Activated CD4-positive, alpha-beta memory T cell treated with anti-CD3 and anti-CD28 coated beads for 36 hours (primary cell): ENCODE measurements at regions not wholly inside any gene's neighbourhood (a gene's known extent, or its start where the extent isn't known, plus 50 kb on each side); places are given as distances from the start of the nearest gene placed in this dataset.

ENCODE experiments used
- CTCF ChIA-PET: fragments of 350-600 bp; sonication (Branson Sonifier 250); formaldehyde crosslinking; loops from one replicate; lab custom pipeline; 2021; ENCODE audit warnings: antibody characterized with exemption, inconsistent platforms; lab: Charles Lee
- POLR2A ChIA-PET: fragments of 350-600 bp; sonication (Branson Sonifier 250); formaldehyde crosslinking; loops from one replicate; lab custom pipeline; 2021; ENCODE audit warnings: antibody characterized with exemption; lab: Charles Lee
- DNase-seq: peaks from one replicate; pipeline ENCODE4 v3.0.0-alpha.2; 2020
- H3K27ac Mint-ChIP-seq: one replicate; pipeline ENCODE4 v1.8.0; 2021; ENCODE audit warnings: mixed read lengths
- H3K27me3 Mint-ChIP-seq: one replicate; pipeline ENCODE4 v1.8.0; 2021; ENCODE audit warnings: mixed read lengths
- H3K36me3 Mint-ChIP-seq: one replicate; pipeline ENCODE4 v1.8.0; 2021; ENCODE audit warnings: mixed read lengths
- H3K4me1 Mint-ChIP-seq: one replicate; pipeline ENCODE4 v1.8.0; 2021; ENCODE audit warnings: low read depth, mixed read lengths
- H3K4me3 Mint-ChIP-seq: one replicate; pipeline ENCODE4 v1.8.0; 2021; ENCODE audit warnings: mild to moderate bottlenecking, mixed read lengths
- H3K9me3 Mint-ChIP-seq: one replicate; pipeline ENCODE4 v1.8.0; 2021; ENCODE audit warnings: mixed read lengths
- intact Hi-C: fragments of 100-400 bp; cut with micrococcal nuclease; formaldehyde crosslinking; loops from one replicate; pipeline ENCODE4 v1.15.1; 2023

DNA sequence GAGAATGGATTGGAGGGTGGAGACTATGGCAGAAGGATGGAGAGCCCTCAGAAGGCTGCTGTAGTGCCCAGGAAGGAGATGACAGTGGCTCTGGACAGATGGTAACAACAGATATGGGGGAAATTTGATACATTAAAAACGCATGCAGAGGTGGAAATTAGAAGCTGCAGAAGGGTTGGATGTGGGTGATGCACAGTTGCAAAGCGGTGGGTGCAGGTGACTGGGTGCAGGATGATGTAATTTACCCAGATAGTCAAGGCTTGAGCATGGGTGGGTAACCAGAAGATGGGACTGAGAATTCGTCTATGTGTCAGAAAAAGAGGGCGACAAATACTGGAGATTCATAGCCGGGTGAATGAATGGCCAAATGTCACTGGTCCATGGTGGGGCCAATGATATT, 570.3 kb downstream of the MN1 start:
- no peaks in the 10 kb centered on the region for H3K4me1 Mint-ChIP-seq
- ChIA-PET CTCF (no interaction called here), POLR2A (no interaction called here)
- no peak overlapping the region for H3K27ac Mint-ChIP-seq
- H3K27me3 Mint-ChIP-seq: peaks cover 3% of the 10 kb centered on the region
- no peak for DNase-seq
- no peak overlapping the region for H3K4me3 Mint-ChIP-seq
- H3K9me3 Mint-ChIP-seq: peaks cover 3% of the 10 kb centered on the region
- intact Hi-C loops: no loop called here
- H3K36me3 Mint-ChIP-seq: no peaks in the 10 kb centered on the region

DNA sequence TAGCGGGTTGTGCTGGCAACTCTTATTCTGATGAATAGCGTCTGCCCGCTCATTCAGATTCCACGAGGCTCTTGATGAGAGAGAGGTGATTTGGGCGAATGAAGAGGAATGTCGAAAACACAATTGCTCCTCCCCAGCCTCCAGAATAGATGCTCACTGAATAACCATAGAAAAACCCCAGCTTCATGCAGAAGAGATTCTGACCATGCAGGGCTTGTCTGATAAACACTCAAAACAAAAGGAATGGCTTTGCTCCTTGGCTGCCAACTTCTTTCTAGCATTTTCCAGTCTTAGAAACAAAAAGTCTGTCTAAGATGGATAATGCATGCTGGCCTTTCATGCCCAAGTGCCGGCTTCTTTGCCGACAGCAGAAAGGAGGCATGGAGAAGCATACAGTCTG, 569.5 kb downstream of the MN1 start:
- peaks cover 3% of the 10 kb centered on the region for H3K9me3 Mint-ChIP-seq
- ChIA-PET CTCF (no interaction called here), POLR2A (no interaction called here)
- no peak overlapping the region for H3K4me3 Mint-ChIP-seq
- H3K27ac Mint-ChIP-seq: no peak overlapping the region
- H3K36me3 Mint-ChIP-seq: no peaks in the 10 kb centered on the region
- intact Hi-C loops: no loop called here
- H3K4me1 Mint-ChIP-seq: no peaks in the 10 kb centered on the region
- no peak for DNase-seq
- peaks cover 6% of the 10 kb centered on the region for H3K27me3 Mint-ChIP-seq

DNA sequence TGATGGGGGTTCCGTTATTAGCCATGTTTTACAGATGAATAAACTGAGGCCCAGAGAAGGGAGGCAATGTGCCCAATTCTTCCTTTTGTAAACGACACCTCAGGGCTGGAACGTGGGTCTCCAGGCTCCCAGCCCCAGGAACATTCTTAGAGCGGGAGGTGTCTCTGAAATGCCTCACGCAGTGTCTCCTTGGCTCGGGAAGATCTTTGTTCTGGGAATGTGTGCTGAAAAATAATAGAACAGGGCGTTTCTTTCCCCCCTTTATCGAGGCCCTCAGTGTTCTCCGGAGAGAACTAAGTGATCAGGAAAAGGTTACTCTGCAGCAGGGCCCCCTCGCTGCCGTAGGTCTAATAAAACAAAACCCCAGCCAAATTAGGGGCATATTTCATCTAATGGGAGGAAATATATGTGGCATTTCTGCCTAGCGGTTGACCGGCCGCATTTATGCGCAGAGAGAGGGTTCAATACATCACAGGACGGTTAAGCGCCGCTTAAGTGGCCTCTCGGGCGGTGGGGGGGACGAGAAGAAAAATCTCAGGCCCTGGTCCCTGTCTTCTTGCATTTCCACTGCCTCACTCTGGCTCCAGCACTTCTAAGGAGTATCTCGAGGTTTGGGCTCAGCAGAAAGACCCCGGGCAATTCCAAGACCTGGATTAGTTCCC, 564.3 kb downstream of the MN1 start:
- Mint-ChIP-seq H3K9me3 (no peaks in the 10 kb centered on the region), H3K4me1 (no peaks in the 10 kb centered on the region), H3K4me3 (no peak overlapping the region), H3K27me3 (peaks cover 6% of the 10 kb centered on the region), H3K27ac (no peak overlapping the region), H3K36me3 (no peaks in the 10 kb centered on the region)
- ChIA-PET CTCF (no interaction called here), POLR2A (no interaction called here)
- intact Hi-C loops: no loop called here
- DNase-seq: no peak

DNA sequence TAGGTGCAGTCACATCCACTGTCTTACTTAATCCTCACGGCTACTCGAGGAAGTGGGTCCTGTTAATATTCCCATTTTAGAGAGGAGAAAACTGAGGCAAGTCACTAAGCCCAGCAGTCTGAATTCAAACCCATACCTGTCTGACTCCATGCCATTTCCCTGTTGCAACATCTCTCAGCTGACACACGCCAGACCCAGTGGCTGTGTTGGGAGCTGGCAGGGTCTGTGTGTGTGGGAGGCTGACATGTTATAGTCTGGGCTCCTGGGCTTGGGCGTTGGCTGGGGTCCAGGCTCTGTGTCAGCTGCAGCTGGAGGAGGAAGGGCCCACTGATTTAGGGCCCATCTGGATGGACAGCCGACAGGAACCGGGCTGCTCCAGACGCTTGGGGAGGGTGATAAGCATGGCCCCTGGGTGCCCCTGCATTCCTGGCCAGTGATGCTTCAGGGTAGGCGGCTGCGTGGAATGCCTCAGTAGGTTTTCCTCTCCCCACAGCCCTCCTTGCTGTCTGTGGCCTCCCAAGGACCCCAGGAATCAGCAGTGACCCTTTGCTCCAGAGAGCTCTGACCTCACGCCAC, 562.5 kb downstream of the MN1 start:
- no peak for DNase-seq
- Mint-ChIP-seq H3K4me3 (no peak overlapping the region), H3K27ac (no peak overlapping the region), H3K27me3 (peaks cover 5% of the 10 kb centered on the region), H3K36me3 (no peaks in the 10 kb centered on the region), H3K9me3 (no peaks in the 10 kb centered on the region), H3K4me1 (no peaks in the 10 kb centered on the region)
- ChIA-PET POLR2A (no interaction called here), CTCF (no interaction called here)
- intact Hi-C loops: no loop called here

DNA sequence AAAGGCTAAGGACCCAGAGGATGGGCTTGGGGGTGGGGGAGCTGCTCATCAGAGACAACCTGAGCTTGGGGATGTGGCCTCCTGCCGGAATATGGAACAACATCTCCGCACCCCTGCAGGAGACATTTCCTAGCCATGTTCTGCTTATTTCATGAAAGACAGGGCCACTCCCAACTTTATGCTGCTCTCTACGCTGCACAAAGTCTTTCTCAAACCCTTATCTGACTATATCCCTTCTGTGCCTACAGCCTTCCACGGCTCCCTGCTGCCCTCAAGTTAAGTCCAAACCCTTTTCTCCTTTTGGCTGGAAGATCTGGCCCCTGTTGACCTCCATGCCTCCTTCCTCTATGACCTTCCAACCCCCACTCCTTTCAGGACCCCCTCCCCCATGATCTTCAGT, 562.0 kb downstream of the MN1 start:
- ChIA-PET CTCF (no interaction called here), POLR2A (no interaction called here)
- intact Hi-C loops: no loop called here
- H3K27me3 Mint-ChIP-seq: peaks cover 5% of the 10 kb centered on the region
- no peaks in the 10 kb centered on the region for H3K4me1 Mint-ChIP-seq
- no peak for DNase-seq
- no peak overlapping the region for H3K27ac Mint-ChIP-seq
- no peak overlapping the region for H3K4me3 Mint-ChIP-seq
- H3K9me3 Mint-ChIP-seq: no peaks in the 10 kb centered on the region
- no peaks in the 10 kb centered on the region for H3K36me3 Mint-ChIP-seq

DNA sequence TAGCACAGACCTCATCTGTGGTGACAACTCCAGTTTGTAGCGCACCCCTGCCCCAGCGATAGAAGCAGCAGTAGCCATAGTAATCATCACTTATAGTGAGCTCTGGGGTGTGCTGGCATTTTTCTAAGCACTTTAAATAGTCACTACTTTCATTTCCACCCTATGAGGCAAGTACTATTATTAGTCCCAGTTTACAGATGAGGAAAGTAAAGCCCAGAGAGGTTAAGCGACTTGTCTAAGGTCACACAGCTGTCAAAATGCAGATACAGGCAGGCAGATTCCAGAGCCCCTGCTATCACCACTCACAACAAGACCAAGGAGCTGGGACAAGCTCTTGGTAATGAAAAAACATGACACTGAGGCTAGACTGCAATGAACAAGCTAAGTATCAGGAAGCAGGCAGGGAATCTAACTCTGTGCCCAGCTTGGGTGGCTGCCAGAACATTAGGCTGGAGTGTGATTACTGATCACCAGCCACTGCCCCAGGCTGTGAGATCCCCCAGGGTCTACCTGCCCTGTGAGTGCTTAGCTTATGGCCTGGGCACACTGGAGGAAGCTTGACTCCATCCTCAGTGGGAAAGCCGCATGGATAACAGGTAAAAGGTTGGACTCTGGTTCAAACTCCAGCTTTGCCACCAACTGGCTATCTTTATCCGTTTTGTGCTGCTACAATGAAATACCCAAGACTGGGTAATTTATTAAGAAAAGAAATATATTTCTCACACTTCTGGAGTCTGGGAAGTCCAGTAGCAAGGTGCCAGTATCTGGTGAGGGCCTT, 561.1 kb downstream of the MN1 start:
- H3K9me3 Mint-ChIP-seq: no peaks in the 10 kb centered on the region
- intact Hi-C loops: no loop called here

DNA sequence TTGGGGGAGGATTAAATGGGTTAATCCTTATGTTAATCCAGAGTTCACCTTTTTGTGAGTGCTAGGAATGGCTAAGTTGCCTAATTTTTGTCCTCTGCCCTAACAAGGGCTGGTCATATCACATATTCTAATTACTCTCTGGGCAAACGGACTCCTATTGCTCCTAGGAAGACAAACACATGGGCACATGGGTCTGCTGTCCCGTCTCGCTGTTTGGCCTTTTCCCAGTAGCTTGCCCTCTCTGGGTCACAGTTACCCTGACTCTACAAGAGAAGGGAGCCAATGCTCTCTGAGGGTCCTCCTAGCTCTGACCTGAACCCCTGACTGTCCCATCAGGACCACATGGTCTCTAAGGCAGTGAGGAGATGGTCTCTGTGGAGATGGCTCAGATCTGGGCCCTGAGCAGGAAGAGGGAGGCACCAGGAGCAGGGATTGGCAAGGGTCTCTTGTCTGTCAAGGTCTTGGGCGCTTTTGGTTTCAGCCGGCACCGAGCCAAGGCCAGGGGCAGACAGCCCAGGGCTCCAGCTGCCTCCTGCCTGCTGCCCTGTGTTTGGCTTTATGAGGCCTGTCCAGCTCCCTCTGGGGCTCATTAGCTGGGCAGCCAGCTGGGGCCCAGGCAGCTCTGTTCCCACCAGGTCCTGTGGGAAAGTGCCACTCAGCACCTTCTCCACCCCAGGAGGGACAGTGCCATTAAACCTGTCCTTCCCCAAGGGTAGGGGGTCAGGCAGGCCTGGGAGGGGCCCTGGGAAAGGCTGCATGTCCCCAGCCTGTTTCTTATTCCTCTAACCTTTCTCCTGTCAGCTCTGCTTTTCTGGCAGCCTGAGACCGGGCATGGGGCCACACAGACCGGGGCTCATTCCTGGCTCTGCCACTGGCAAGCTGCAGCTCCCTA, 559.9 kb downstream of the MN1 start:
- Mint-ChIP-seq H3K4me1 (no peaks in the 10 kb centered on the region), H3K27me3 (peaks cover 5% of the 10 kb centered on the region)

More for the DNA sequence above, 561.1 kb downstream of the MN1 start:
- Mint-ChIP-seq H3K27ac (no peak overlapping the region), H3K36me3 (no peaks in the 10 kb centered on the region), H3K4me3 (no peak overlapping the region), H3K4me1 (no peaks in the 10 kb centered on the region), H3K27me3 (peaks cover 5% of the 10 kb centered on the region)
- no peak for DNase-seq
- ChIA-PET CTCF (no interaction called here), POLR2A (no interaction called here)

DNA sequence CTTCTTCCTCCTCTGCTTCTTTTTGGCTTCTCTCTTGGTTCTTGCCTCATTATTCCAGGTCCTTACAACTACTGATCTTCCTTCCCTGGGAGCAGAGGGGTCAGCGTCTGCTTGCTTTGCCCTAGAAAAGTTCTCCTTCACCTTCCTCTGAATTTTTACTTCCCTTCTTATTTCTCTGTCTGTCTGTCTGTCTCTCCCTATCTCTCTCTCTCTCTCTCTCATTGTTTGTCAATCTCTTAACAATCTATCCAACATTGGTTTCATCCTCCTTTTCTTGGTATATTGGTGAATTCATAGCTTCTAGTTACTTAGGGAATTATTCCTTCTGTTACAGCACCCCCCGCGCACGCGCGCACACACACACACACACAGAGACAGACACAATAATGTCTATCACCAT, 559.1 kb downstream of the MN1 start:
- H3K27ac Mint-ChIP-seq: no peak overlapping the region

More for the DNA sequence above, 559.9 kb downstream of the MN1 start:
- intact Hi-C loops: no loop called here
- CTCF ChIA-PET: no interaction called here
- DNase-seq: no peak
- no peaks in the 10 kb centered on the region for H3K9me3 Mint-ChIP-seq
- H3K27ac Mint-ChIP-seq: no peak overlapping the region
- POLR2A ChIA-PET: no interaction called here
- H3K36me3 Mint-ChIP-seq: no peaks in the 10 kb centered on the region
- H3K4me3 Mint-ChIP-seq: no peak overlapping the region

DNA sequence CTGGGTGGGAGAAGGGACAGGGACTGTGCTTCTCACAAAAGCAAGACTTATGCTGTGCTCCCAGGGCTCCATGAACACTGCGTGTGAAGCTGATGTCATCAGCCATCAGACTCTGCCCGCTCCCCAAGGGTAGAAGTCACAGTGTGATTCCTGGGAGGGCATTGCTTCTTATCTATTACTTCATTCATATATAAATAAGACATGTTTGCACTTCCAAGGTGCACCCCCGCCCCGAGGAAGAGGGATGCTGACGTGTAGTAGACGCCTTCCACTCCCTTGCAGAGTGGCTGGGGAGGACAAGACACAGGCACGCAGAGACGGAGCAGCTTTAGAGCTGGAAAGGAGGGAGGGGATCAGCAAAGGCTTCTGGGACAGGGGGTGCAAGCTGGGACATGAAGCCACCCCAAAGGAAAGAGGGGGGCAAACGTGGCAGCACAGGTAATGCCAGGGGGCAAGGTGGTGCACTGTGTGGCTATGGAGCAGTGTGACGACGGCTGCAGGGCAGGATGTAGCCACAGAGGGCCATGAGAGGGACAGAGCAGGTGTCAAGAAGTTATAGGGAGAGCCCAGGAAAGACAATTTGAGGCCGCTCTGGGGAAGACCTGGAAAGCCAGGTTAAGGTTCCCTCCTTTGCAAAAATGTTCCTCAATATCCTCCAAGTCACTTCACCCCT, 558.5 kb downstream of the MN1 start:
- peaks cover 1% of the 10 kb centered on the region for H3K27me3 Mint-ChIP-seq
- H3K4me1 Mint-ChIP-seq: peaks cover 2% of the 10 kb centered on the region
- POLR2A ChIA-PET: no interaction called here
- CTCF ChIA-PET: no interaction called here
- H3K4me3 Mint-ChIP-seq: no peak overlapping the region
- no peaks in the 10 kb centered on the region for H3K36me3 Mint-ChIP-seq
- no peak overlapping the region for H3K27ac Mint-ChIP-seq
- DNase-seq: no peak
- intact Hi-C loops: no loop called here
- no peaks in the 10 kb centered on the region for H3K9me3 Mint-ChIP-seq

More for the DNA sequence above, 559.1 kb downstream of the MN1 start:
- POLR2A ChIA-PET: no interaction called here
- no peaks in the 10 kb centered on the region for H3K36me3 Mint-ChIP-seq
- H3K9me3 Mint-ChIP-seq: no peaks in the 10 kb centered on the region
- H3K4me1 Mint-ChIP-seq: peaks cover 2% of the 10 kb centered on the region
- CTCF ChIA-PET: no interaction called here
- peaks cover 1% of the 10 kb centered on the region for H3K27me3 Mint-ChIP-seq
- no peak overlapping the region for H3K4me3 Mint-ChIP-seq
- no peak for DNase-seq
- intact Hi-C loops: no loop called here

DNA sequence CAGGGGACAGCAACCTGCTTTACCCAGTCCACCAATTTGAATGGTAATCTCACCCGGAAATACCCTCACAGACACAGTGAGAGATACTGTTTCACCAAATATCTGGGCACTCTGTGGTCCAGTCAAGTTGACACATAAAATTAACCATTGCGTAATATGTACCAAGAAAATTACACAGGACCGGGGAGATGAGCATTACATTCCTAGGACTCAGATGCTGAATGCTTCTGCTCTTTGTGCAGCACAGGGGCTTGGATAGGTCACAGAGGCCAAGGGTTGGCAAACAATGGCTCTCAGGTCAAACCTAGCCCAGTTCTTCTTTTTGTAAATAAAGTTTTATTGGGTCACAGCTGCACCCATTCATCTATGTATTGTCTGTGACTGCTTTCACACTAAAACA, 557.2 kb downstream of the MN1 start:
- ChIA-PET POLR2A (no interaction called here), CTCF (no interaction called here)
- H3K4me1 Mint-ChIP-seq: peaks cover 2% of the 10 kb centered on the region
- H3K9me3 Mint-ChIP-seq: no peaks in the 10 kb centered on the region
- H3K27me3 Mint-ChIP-seq: peaks cover 1% of the 10 kb centered on the region
- no peaks in the 10 kb centered on the region for H3K36me3 Mint-ChIP-seq
- no peak overlapping the region for H3K27ac Mint-ChIP-seq
- no peak overlapping the region for H3K4me3 Mint-ChIP-seq
- intact Hi-C loops: no loop called here
- DNase-seq: no peak

DNA sequence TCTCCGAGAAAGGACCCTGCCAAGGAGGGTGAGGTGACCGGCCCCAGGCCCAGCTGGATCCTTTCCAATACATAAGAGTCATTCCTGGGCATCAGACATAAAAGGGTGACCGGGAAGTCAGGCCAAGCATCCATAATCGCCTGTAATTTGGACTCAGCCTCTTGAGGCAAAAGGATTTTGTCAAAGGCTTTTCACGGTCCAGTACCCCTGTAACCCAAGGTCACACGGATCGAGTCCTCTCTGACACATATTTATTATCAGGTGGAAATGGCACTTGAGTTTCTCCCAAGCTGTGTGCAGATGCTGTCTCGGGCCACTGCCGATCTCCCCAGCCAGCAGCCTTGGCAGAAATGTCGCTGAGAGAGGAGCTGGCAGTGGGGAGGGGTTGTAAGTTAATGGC, 556.5 kb downstream of the MN1 start:
- no peak for DNase-seq
- CTCF ChIA-PET: no interaction called here

DNA sequence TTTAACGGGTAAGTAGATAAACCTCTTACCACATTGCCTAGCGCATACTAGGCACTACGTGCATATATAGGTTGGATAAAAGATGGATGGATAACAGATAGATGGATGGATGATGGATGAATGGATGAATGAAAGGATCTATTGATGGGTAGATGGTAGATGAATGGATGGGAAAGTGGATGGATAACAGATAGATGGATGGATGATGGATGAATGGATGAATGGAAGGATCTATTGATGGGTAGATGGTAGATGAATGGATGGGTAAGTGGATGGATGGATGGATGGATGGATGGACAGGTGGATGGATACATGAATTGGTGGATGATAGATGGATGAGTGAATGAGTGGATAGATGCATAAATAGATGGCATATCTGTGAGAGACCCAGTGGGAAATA, 555.0 kb downstream of the MN1 start:
- CTCF ChIA-PET: no interaction called here
- H3K27me3 Mint-ChIP-seq: peaks cover 1% of the 10 kb centered on the region

More for the DNA sequence above, 556.5 kb downstream of the MN1 start:
- Mint-ChIP-seq H3K27me3 (peaks cover 1% of the 10 kb centered on the region), H3K9me3 (no peaks in the 10 kb centered on the region), H3K4me1 (peaks cover 2% of the 10 kb centered on the region), H3K36me3 (no peaks in the 10 kb centered on the region), H3K4me3 (no peak overlapping the region), H3K27ac (no peak overlapping the region)
- POLR2A ChIA-PET: no interaction called here
- intact Hi-C loops: no loop called here

More for the DNA sequence above, 555.0 kb downstream of the MN1 start:
- Mint-ChIP-seq H3K9me3 (no peaks in the 10 kb centered on the region), H3K4me3 (no peak overlapping the region), H3K27ac (no peak overlapping the region), H3K4me1 (peaks cover 2% of the 10 kb centered on the region), H3K36me3 (no peaks in the 10 kb centered on the region)
- intact Hi-C loops: no loop called here
- POLR2A ChIA-PET: no interaction called here
- DNase-seq: no peak
